Transverse colon (tissue), 4 donors: ENCODE measurements at regions not wholly inside any gene's neighbourhood (a gene's known extent, or its start where the extent isn't known, plus 50 kb on each side); places are given as distances from the start of the nearest gene placed in this dataset.

ENCODE experiments used
- POLR2AphosphoS5 ChIP-seq, 3 donors: sonication (generic); formaldehyde crosslinking; IDR thresholded peaks; one replicate each; pipeline ENCODE4 v1.6.1; 2016; ENCODE audit warnings: antibody characterized with exemption in 3 of 3
- TF ChIP-seq, protein P1 (sequence below), 5 experiments: fragments of 200-600 bp in 3 of 5; fragments of 450-650 bp in 2 of 5; sonication (generic) in 3 of 5; IDR thresholded peaks; 1 replicate in 2 of 5; 2 replicates in 3 of 5; pipeline ENCODE4 v1.5.1; 2016 to 2017; ENCODE audit warnings: antibody characterized with exemption in 5 of 5, inconsistent platforms in 3 of 5, mild to moderate bottlenecking in 2 of 5, moderate library complexity in 1 of 5

DNA sequence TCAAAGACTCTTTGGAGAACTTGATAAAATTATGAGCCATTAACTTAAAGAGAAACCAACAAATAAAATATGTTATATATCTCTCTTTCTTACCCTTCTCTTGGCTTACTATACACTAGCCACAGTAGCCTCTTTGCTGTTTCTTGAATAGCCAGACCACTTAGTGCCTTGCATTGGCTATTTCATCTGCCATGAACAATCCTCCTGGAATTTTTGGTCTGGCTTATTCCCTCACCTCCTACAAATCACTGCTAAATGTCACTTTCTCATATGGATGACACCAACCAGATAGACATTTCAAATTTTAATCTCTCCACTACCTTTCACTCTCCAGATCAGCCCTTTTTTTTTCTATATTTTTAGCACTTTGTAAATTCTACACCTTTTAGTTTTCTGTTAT lies 1581.7 kb downstream of the EFNA5 start:
- TF ChIP-seq POLR2AphosphoS5 (IDR thresholded peaks at IDR 0.05): no peak
- TF ChIP-seq, protein P1, sequence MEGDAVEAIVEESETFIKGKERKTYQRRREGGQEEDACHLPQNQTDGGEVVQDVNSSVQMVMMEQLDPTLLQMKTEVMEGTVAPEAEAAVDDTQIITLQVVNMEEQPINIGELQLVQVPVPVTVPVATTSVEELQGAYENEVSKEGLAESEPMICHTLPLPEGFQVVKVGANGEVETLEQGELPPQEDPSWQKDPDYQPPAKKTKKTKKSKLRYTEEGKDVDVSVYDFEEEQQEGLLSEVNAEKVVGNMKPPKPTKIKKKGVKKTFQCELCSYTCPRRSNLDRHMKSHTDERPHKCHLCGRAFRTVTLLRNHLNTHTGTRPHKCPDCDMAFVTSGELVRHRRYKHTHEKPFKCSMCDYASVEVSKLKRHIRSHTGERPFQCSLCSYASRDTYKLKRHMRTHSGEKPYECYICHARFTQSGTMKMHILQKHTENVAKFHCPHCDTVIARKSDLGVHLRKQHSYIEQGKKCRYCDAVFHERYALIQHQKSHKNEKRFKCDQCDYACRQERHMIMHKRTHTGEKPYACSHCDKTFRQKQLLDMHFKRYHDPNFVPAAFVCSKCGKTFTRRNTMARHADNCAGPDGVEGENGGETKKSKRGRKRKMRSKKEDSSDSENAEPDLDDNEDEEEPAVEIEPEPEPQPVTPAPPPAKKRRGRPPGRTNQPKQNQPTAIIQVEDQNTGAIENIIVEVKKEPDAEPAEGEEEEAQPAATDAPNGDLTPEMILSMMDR (IDR thresholded peaks at IDR 0.05): no peak
